HepG2 (cell line): ENCODE measurements at regions not wholly inside any gene's neighbourhood (a gene's known extent, or its start where the extent isn't known, plus 50 kb on each side); places are given as distances from the start of the nearest gene placed in this dataset.

Experiments used
- ATAC-seq: fragments of 200-7000 bp; cut with Tn5 transposase; 3 replicates; pipeline ENCODE4 v1.9.1; 2020; ENCODE audit warnings: mild to moderate bottlenecking, moderate library complexity
- BruUV-seq: library from RNA; stranded (reverse); fragments of 400-500 nt; replicated peaks from 2 replicates; lab custom pipeline; 2021; lab: Mats Ljungman, UMichigan
- CTCF ChIA-PET: fragments of 300-600 bp; formaldehyde crosslinking; extraction: SDS; loops from one replicate; lab custom pipeline; 2021; ENCODE audit warnings: low total read pairs, inconsistent platforms, low intra/inter-chr PET ratio; lab: Yijun Ruan, JAX
- POLR2A ChIA-PET: fragments of 350-600 bp; sonication (Branson Sonifier 250); formaldehyde crosslinking; loops from one replicate; lab custom pipeline; 2020; ENCODE audit warnings: antibody characterized with exemption, inconsistent platforms; lab: Yijun Ruan, JAX
- DNase-seq: peaks from one replicate; pipeline ENCODE4 v3.0.0-alpha.2; 2015; ENCODE audit warnings: low spot score
- FAIRE-seq: peaks from 3 replicates; lab custom pipeline; 2011; peaks lifted over from hg19 to GRCh38; lab: Jason Lieb, UNC
- H2AFZ ChIP-seq: one replicate; pipeline ENCODE4 v1.6.1; 2011; ENCODE audit warnings: low read length, inconsistent platforms
- H3K27ac ChIP-seq: fragments of 300-600 bp; 3 replicates; pipeline ENCODE4 v1.8.0; 2011; ENCODE audit warnings: mixed run types, mild to moderate bottlenecking, mixed read lengths, low read length, inconsistent platforms; ENCODE audit not compliant: insufficient read depth; ENCODE audit errors: extremely low read length
- H3K27me3 ChIP-seq, 2 experiments: fragments of 200-600 bp in 1 of 2; 2 replicates in 1 of 2; 3 replicates in 1 of 2; pipeline versions ENCODE4 v1.6.0 to v1.8.0; 2011; ENCODE audit warnings: low read length in 2 of 2, mild to moderate bottlenecking in 2 of 2, moderate library complexity in 2 of 2, inconsistent platforms in 1 of 2; ENCODE audit not compliant: insufficient read depth in 2 of 2, control insufficient read depth in 1 of 2
- H3K36me3 ChIP-seq, 2 experiments: fragments of 200-600 bp in 1 of 2; replicated peaks in 1 of 2; 2 replicates in 1 of 2; 3 replicates in 1 of 2; pipeline versions ENCODE4 v1.5.1 to v1.8.0; 2011; ENCODE audit warnings: low read length in 2 of 2, inconsistent platforms in 1 of 2; ENCODE audit not compliant: insufficient read depth in 2 of 2, control insufficient read depth in 1 of 2
- H3K4me1 ChIP-seq: 2 replicates; pipeline ENCODE4 v1.5.1; 2012; ENCODE audit warnings: low read length, inconsistent platforms; ENCODE audit not compliant: insufficient read depth
- H3K4me2 ChIP-seq: 2 replicates; pipeline ENCODE4 v1.6.0; 2011; ENCODE audit warnings: low read depth, low read length, inconsistent platforms
- H3K4me3 ChIP-seq, 3 experiments: fragments of 200-600 bp in 1 of 3; sonication (generic), shearing (Covaris generic) in 1 of 3; replicated peaks in 1 of 3; 2 replicates each; pipeline ENCODE4 v1.5.1; 2011 to 2016; ENCODE audit warnings: low read length in 3 of 3, inconsistent platforms in 2 of 3, low read depth in 2 of 3, mild to moderate bottlenecking in 2 of 3, control low read depth in 1 of 3, mixed read lengths in 1 of 3; ENCODE audit not compliant: insufficient read depth in 1 of 3
- H3K79me2 ChIP-seq: one replicate; pipeline ENCODE4 v1.6.1; 2011; ENCODE audit warnings: low read length, inconsistent platforms; ENCODE audit not compliant: insufficient read depth
- H3K9ac ChIP-seq: 2 replicates; pipeline ENCODE4 v1.6.0; 2011; ENCODE audit warnings: mild to moderate bottlenecking, low read depth, low read length, inconsistent platforms; ENCODE audit not compliant: insufficient read depth
- H3K9me3 ChIP-seq: 2 replicates; pipeline ENCODE4 v1.5.1; 2012; ENCODE audit warnings: mild to moderate bottlenecking, low read length
- H4K20me1 ChIP-seq: 2 replicates; pipeline ENCODE4 v1.6.0; 2011; ENCODE audit warnings: inconsistent platforms, mild to moderate bottlenecking, low read length, moderate library complexity; ENCODE audit not compliant: insufficient read depth
- ARNT2 ChIP-seq: sonication (generic); formaldehyde crosslinking; IDR thresholded peaks from 2 replicates; pipeline ENCODE4 v1.8.0; 2022; ENCODE audit warnings: mild to moderate bottlenecking, low read depth, missing genetic modification reagents, moderate library complexity
- EEA1 ChIP-seq: sonication (generic); formaldehyde crosslinking; IDR thresholded peaks from 2 replicates; pipeline ENCODE4 v1.5.1; 2020; ENCODE audit warnings: mild to moderate bottlenecking, missing genetic modification reagents, borderline replicate concordance
- ERF ChIP-seq: IDR thresholded peaks from 2 replicates; pipeline ENCODE4 v1.6.1; 2018; ENCODE audit warnings: missing biosample characterization, missing genetic modification reagents
- GABPA ChIP-seq, 2 experiments: IDR thresholded peaks; 2 replicates each; pipeline ENCODE4 v1.6.1; 2011 to 2016; ENCODE audit warnings: low read depth in 2 of 2, low read length in 1 of 2, missing biosample characterization in 1 of 2, missing genetic modification characterization in 1 of 2
- NFAT5 ChIP-seq: sonication (generic); formaldehyde crosslinking; IDR thresholded peaks from 2 replicates; pipeline ENCODE4 v1.4.0; 2020; ENCODE audit warnings: missing genetic modification reagents
- SNAPC5 ChIP-seq: sonication (generic); formaldehyde crosslinking; IDR thresholded peaks from 2 replicates; pipeline ENCODE4 v1.8.1; 2023; ENCODE audit warnings: mild to moderate bottlenecking, missing genetic modification reagents, borderline replicate concordance
- SSRP1 ChIP-seq: IDR thresholded peaks from 2 replicates; pipeline ENCODE4 v1.6.1; 2016; ENCODE audit warnings: control low read depth
- ZNF33A ChIP-seq: sonication (generic); formaldehyde crosslinking; IDR thresholded peaks from 2 replicates; pipeline ENCODE4 v1.5.1; 2020; ENCODE audit warnings: missing genetic modification reagents, mild to moderate bottlenecking, moderate library complexity, borderline replicate concordance
- WGBS: methylation state at CpG from one replicate; pipeline ENCODE4 v1.1.6; 2017; ENCODE audit warnings: low lambda C conversion rate; 5-methylcytosine and 5-hydroxymethylcytosine counted together
- in situ Hi-C: cut with HindIII; loops from 2 replicates; pipeline ENCODE4 v1.10.0; 2017; ENCODE audit warnings: low pct_unique_long_range_greater_than_20kb; ENCODE audit not compliant: extremely low pct_ligation_motif_present
- intact Hi-C: fragments of 100-400 bp; cut with micrococcal nuclease; formaldehyde crosslinking; loops from one replicate; pipeline ENCODE4 v1.10.0; 2022; ENCODE audit not compliant: unreplicated experiment
- TF ChIP-seq, protein P1 (sequence below): sonication (generic); formaldehyde crosslinking; IDR thresholded peaks from 2 replicates; pipeline ENCODE4 v1.5.1; 2020; ENCODE audit warnings: mild to moderate bottlenecking, missing genetic modification reagents

GRCh38 chr2:7567646-7568045, 650.4 kb downstream of the RNF144A start (continued):
- TF ChIP-seq NFAT5 (CRISPR knock-in tag) (no peak), ARNT2 (CRISPR knock-in tag) (no peak), ZNF33A (CRISPR knock-in tag) (no peak), ERF (CRISPR knock-in tag) (no peak)

GRCh38 chr2:7570247-7570646, 653.0 kb downstream of the RNF144A start:
- Histone ChIP-seq H3K4me3 (no peak overlapping the region), H2AFZ (no peak overlapping the region), H3K9ac (no peak overlapping the region), H3K79me2 (no peaks in the 10 kb centered on the region), H3K4me2 (no peak overlapping the region), H4K20me1 (no peaks in the 10 kb centered on the region), H3K9me3 (no peaks in the 10 kb centered on the region), H3K36me3 (no peaks in the 10 kb centered on the region), H3K27me3 (no peaks in the 10 kb centered on the region; a peak in 1 of 5 replicates), H3K4me1 (no peaks in the 10 kb centered on the region), H3K27ac (no peak overlapping the region)
- ATAC-seq (no peak), FAIRE-seq (no peak), DNase-seq (no peak)
- intact Hi-C loops (no loop called here), in situ Hi-C loops (no loop called here)
- 2% methylated on average over 3 of the region's 3 CpGs for WGBS
- POLR2A ChIA-PET = no interaction called here
- no TSS peak for BruUV-seq
- CTCF ChIA-PET = no interaction called here
- TF ChIP-seq SSRP1 (CRISPR knock-in tag) (no peak), EEA1 (CRISPR knock-in tag) (no peak), SNAPC5 (CRISPR knock-in tag) (no peak), GABPA (IDR thresholded peaks at IDR 0.05; ENCODE audit: low read depth, low read length) (no peak), GABPA (CRISPR knock-in tag; IDR thresholded peaks at IDR 0.05; ENCODE audit: low read depth) (no peak)
- TF ChIP-seq, protein P1, sequence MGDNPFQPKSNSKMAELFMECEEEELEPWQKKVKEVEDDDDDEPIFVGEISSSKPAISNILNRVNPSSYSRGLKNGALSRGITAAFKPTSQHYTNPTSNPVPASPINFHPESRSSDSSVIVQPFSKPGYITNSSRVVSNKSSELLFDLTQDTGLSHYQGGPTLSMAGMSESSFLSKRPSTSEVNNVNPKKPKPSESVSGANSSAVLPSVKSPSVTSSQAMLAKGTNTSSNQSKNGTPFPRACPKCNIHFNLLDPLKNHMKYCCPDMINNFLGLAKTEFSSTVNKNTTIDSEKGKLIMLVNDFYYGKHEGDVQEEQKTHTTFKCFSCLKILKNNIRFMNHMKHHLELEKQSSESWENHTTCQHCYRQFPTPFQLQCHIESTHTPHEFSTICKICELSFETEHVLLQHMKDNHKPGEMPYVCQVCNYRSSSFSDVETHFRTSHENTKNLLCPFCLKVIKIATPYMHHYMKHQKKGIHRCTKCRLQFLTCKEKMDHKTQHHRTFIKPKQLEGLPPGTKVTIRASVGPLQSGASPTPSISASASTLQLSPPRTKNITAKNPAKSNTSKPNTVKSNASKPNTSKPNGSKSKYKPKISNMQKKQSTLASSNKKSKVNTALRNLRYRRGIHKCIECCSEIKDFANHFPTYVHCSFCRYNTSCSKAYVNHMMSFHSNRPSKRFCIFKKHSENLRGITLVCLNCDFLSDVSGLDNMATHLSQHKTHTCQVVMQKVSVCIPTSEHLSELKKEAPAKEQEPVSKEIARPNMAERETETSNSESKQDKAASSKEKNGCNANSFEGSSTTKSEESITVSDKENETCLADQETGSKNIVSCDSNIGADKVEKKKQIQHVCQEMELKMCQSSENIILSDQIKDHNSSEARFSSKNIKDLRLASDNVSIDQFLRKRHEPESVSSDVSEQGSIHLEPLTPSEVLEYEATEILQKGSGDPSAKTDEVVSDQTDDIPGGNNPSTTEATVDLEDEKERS (CRISPR knock-in tag) = no peak
